Activated naive CD4-positive, alpha-beta T cell treated with anti-CD3 and anti-CD28 coated beads for 36 hours (primary cell): ENCODE measurements at regions not wholly inside any gene's neighbourhood (a gene's known extent, or its start where the extent isn't known, plus 50 kb on each side); places are given as distances from the start of the nearest gene placed in this dataset.
"Not testable (repeated sequence)": the region's sequence is repeated elsewhere in the genome, so short reads cannot be mapped to it uniquely, and the experiment has no call there.

ENCODE experiments used
- CTCF ChIA-PET: fragments of 350-600 bp; sonication (Branson Sonifier 250); formaldehyde crosslinking; loops from one replicate; lab custom pipeline; 2021; ENCODE audit warnings: antibody characterized with exemption; lab: Charles Lee
- DNase-seq: peaks from one replicate; pipeline ENCODE4 v3.0.0-alpha.2; 2020
- H3K27ac Mint-ChIP-seq: one replicate; pipeline ENCODE4 v1.8.0; 2021; ENCODE audit warnings: mild to moderate bottlenecking, mixed read lengths
- H3K27me3 Mint-ChIP-seq: one replicate; pipeline ENCODE4 v1.8.0; 2021; ENCODE audit warnings: low read depth, mixed read lengths
- H3K36me3 Mint-ChIP-seq: one replicate; pipeline ENCODE4 v1.8.0; 2021; ENCODE audit warnings: low read depth, mixed read lengths
- H3K4me1 Mint-ChIP-seq: one replicate; pipeline ENCODE4 v1.8.0; 2021; ENCODE audit warnings: low read depth, mixed read lengths
- H3K4me3 Mint-ChIP-seq: one replicate; pipeline ENCODE4 v1.8.0; 2021; ENCODE audit warnings: mild to moderate bottlenecking, moderate library complexity, mixed read lengths
- H3K9me3 Mint-ChIP-seq: one replicate; pipeline ENCODE4 v1.8.0; 2021; ENCODE audit warnings: mixed read lengths
- intact Hi-C: fragments of 100-400 bp; cut with micrococcal nuclease; formaldehyde crosslinking; loops from one replicate; pipeline ENCODE4 v1.15.1; 2023

DNA sequence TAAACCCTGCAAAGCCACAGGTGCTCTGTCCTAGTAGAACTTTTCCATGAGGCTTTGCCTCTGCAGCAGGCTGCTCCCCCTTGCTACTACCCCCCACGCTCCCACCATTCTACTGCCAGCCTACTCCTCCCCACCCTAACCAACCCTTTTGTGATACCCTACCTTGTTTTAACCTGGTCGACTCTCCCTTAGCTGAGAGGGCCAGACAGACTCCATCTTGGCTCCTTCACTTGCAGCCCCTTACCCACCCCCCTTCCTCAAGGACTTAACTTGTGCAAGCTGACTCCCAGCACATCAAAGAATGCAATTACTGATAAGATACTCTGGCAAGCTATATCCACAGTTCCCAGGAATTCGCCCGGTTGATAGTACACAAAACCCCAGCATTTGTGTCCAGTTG, 267.9 kb downstream of the POTED start:
- intact Hi-C loops, DNase-seq, H3K36me3 Mint-ChIP-seq, H3K4me3 Mint-ChIP-seq, H3K27me3 Mint-ChIP-seq, H3K9me3 Mint-ChIP-seq, H3K27ac Mint-ChIP-seq, CTCF ChIA-PET, H3K4me1 Mint-ChIP-seq: not testable (repeated sequence)

DNA sequence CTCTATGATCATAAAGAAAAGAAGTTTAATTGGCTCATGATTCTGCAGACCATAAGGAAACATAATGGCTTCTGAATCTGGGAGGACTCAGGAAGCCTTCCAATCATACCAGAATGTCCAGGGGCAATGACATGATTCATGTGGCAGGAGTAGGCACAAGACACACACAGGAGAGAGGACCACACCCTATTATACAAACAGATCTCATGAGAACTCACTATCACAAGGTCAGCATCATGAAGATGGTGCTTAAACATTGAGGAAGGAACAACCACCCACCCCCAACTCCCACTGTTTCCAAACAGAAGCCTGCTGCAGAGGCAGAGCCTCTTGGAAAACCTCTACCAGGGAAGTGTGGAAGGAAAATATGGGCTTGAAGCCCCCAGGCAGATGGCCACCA, 267.4 kb downstream of the POTED start:
- H3K9me3 Mint-ChIP-seq, CTCF ChIA-PET, H3K27me3 Mint-ChIP-seq, H3K27ac Mint-ChIP-seq, H3K36me3 Mint-ChIP-seq, intact Hi-C loops, H3K4me1 Mint-ChIP-seq, H3K4me3 Mint-ChIP-seq, DNase-seq: not testable (repeated sequence)

DNA sequence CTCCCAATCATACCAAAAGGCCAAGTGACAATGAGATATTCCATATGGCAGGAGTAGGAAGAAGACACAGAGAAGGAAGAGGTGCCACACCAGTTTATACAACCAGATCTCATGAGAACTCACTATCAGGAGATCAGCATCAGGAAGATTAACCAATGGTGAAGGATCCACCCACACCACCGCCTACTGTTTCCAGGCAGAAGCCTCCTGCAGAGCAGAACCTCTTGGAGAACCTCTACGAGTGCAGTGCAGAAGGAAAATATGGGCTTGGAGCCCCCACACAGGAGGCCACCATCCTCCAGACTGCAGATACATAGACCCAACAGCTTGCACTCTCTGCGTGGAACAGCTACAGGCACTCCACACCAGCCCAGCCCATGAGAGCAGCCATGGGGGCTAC, 264.4 kb downstream of the POTED start:
- intact Hi-C loops, H3K4me1 Mint-ChIP-seq, DNase-seq, CTCF ChIA-PET, H3K4me3 Mint-ChIP-seq, H3K36me3 Mint-ChIP-seq, H3K9me3 Mint-ChIP-seq, H3K27ac Mint-ChIP-seq, H3K27me3 Mint-ChIP-seq: not testable (repeated sequence)

DNA sequence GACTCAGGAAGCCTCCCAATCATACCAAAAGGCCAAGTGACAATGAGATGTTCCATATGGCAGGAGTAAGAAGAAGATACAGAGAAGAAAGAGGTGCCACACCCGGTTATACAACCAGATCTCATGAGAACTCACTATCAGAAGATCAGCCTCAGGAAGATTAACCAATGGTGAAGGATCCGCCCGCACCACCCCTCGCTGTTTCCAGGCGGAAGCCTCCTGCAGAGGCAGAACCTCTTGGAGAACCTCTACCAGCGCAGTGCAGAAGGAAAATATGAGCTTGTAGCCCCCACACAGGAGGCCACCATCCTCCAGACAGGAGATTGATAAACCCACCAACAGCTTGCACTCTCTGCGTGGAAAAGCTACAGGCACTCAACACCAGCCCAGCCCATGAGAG, 245.1 kb downstream of the POTED start:
- Mint-ChIP-seq H3K27me3 (no peaks in the 10 kb centered on the region), H3K4me3 (no peak overlapping the region), H3K27ac (no peak overlapping the region), H3K4me1 (no peaks in the 10 kb centered on the region), H3K9me3 (no peaks in the 10 kb centered on the region), H3K36me3 (no peaks in the 10 kb centered on the region)
- intact Hi-C loops, result no loop called here
- CTCF ChIA-PET, result no interaction called here
- no peak for DNase-seq

DNA sequence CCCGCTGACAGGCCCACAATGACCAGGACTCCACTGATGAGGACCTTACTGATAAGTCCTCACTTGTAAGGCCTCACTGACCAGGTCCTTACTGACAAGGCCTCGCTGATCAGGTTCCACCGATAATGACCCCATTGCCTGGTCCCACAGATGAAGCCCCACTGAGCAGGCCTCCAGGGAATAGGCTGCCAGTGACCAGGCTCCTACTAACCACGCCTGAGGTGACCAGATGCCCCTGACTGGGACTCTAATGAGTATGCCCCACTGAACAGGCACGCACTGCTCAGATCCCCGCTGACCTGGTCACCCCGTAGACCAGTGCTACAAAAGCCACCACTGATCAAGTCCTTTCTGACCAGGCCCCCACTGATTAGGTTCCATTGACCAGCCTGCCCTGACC, 241.2 kb downstream of the POTED start:
- H3K27me3 Mint-ChIP-seq, intact Hi-C loops: not testable (repeated sequence)

DNA sequence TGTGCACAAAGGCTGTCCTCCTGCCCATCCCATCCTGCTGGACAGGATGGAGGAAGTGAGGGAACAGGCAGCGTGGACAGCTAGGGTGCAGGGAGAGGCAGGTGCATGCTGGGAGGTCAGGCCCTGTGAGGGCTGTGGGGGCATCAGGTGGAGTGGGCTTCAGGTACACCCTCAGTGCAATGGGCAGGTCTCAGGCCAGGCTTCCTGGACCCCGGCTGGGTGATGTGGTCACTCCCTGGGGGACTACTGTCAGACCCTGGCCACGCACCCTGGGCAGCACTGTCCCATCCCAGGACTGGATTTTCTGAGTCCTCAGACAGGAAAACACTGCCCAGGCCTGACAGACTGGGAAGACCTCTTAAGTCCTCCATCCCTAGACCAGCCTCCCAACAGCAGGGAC, 239.9 kb downstream of the POTED start:
- H3K4me3 Mint-ChIP-seq, H3K27me3 Mint-ChIP-seq, DNase-seq, intact Hi-C loops, H3K9me3 Mint-ChIP-seq, H3K4me1 Mint-ChIP-seq, H3K27ac Mint-ChIP-seq, H3K36me3 Mint-ChIP-seq: not testable (repeated sequence)
- CTCF ChIA-PET, result interaction anchor here (0.6 kb wide), 1 partner anchor 414 kb away, joined by 3 read pairs; no protein-coding TSS in a partner anchor

More for the DNA sequence above, 241.2 kb downstream of the POTED start:
- H3K4me3 Mint-ChIP-seq, H3K27ac Mint-ChIP-seq, H3K36me3 Mint-ChIP-seq, CTCF ChIA-PET, DNase-seq, H3K9me3 Mint-ChIP-seq, H3K4me1 Mint-ChIP-seq: not testable (repeated sequence)

DNA sequence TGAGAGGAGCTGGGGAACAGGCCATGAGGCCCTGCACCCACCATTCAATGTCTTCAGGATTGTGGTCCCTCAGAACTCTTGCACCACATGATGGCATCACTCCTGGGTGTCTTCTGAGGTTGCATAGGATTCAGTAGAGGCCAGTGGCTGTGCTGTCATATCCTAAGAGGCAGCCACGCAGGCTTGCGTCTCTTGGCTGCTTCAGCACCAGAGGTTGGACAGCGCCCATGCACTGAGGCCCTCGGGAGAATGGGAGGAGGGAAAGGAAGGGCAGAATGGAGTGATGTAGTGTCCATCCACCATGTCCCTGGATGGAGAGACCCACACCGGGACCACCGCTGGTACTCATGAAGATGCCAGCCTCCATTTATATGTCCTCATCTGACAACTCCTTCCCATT, 237.1 kb downstream of the POTED start:
- DNase-seq, result peak; percentile 25
- CTCF ChIA-PET, H3K9me3 Mint-ChIP-seq, H3K36me3 Mint-ChIP-seq, H3K4me3 Mint-ChIP-seq, H3K27ac Mint-ChIP-seq, H3K27me3 Mint-ChIP-seq, H3K4me1 Mint-ChIP-seq, intact Hi-C loops: not testable (repeated sequence)

DNA sequence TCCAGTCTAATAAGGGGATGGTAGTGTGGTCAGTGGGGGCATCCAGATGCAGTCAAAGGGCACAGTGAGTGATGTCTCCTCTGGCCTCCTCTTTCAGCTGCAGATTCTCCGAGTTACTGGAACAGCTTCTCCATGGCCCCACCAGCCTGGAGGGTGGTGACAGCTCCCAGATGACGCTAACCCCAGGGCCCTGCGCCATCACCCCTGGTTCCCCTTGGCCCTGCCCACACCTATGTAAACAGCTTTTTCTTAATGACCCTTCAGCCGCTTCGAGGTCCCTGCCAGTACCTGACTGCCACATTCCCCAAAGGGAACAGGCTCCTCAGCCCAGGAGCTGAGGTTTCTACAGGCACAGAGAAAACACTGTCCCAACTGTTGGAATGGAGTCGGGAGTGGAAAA, 235.0 kb downstream of the POTED start:
- H3K4me3 Mint-ChIP-seq, H3K27ac Mint-ChIP-seq, CTCF ChIA-PET, H3K27me3 Mint-ChIP-seq, H3K36me3 Mint-ChIP-seq, H3K9me3 Mint-ChIP-seq, H3K4me1 Mint-ChIP-seq, intact Hi-C loops, DNase-seq: not testable (repeated sequence)

DNA sequence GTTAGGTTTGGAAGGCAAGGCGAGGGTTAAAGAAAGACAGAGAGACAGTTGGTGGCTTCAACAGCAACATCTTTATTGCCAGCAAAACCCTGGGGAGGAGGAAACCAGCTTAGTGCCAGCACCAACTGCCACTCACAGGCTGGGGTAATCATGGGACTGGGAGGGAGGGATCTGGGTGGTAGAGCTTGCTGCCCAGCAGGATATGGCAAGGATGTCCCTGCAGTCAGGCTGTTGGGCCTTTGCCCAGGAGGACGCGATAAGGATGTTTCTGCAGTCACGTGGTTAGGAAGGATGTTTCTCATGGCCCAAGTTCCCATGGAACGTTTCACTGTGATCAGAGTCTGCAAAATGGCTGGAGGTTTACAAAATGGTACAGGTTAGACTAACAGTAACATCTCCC, 233.5 kb downstream of the POTED start:
- intact Hi-C loops, CTCF ChIA-PET, H3K4me1 Mint-ChIP-seq, H3K4me3 Mint-ChIP-seq, H3K9me3 Mint-ChIP-seq, H3K27ac Mint-ChIP-seq, DNase-seq, H3K27me3 Mint-ChIP-seq, H3K36me3 Mint-ChIP-seq: not testable (repeated sequence)

DNA sequence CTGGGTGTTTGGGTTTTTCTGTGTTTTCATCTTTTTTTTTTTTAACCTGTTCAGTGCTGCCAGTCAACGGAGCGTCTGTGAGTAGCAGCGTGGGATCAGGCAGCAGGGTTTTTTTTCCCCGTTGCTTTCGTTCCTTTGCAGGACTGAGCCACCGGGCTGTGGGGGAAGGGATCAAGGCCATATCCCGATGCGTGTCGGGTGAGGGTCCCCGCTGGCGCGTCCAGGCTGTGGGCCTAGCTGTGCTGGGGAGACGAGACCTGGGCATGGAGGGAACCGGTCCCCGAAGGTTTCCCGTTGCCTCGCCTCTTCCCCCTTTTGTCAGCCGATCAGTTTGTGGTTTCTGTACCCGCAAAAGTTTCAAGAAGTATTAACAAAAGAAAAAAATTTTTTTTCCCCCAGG, 218.1 kb downstream of the POTED start:
- H3K27me3 Mint-ChIP-seq, H3K4me3 Mint-ChIP-seq, H3K27ac Mint-ChIP-seq, H3K4me1 Mint-ChIP-seq, DNase-seq, H3K9me3 Mint-ChIP-seq, intact Hi-C loops, CTCF ChIA-PET, H3K36me3 Mint-ChIP-seq: not testable (repeated sequence)

DNA sequence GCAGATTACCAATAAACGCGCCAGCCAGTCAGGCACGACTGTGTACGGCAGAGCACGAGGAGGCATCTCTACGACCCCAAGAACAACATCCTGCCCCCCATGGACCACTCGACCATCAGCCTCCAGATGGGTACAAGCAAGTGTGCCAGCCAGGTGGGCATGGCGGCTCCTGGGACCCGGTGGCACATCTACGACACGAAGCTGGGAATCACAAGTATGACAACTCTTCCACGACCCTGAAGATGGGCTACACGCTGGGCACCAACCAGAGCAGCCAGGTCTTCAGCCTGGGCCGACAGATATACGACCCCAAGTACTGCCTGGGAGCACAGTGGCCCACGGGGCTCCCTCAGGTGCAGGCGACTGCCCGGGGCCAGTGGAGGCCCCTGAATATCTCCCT, 217.6 kb downstream of the POTED start:
- no peaks in the 10 kb centered on the region for H3K36me3 Mint-ChIP-seq
- H3K4me1 Mint-ChIP-seq, result no peaks in the 10 kb centered on the region
- peaks cover 1% of the 10 kb centered on the region for H3K9me3 Mint-ChIP-seq
- no peak overlapping the region for H3K27ac Mint-ChIP-seq
- CTCF ChIA-PET, result no interaction called here
- no peak for DNase-seq
- peaks cover 2% of the 10 kb centered on the region for H3K27me3 Mint-ChIP-seq
- no peak overlapping the region for H3K4me3 Mint-ChIP-seq
- intact Hi-C loops, result no loop called here

DNA sequence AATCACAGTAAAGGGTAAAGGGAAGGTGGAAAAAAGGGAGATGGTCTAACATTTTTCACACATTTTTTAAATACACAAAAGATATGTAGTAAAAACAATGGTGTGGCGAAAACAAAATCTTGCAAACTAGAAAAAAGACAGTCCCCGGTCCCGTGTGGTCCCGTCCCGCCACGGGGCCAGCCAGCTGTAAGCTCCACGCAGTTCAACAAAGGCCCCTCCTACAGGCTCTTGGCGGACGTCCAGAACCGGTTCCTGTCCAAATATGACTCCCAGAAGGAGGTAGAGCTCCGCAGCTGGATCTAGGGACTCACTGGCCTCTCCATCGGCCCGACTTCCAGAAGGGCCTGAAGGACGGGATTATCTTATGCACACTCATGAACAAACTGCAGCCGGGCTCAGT, 216.9 kb downstream of the POTED start:
- H3K9me3 Mint-ChIP-seq, H3K27me3 Mint-ChIP-seq, intact Hi-C loops, H3K4me1 Mint-ChIP-seq, H3K27ac Mint-ChIP-seq, CTCF ChIA-PET, H3K36me3 Mint-ChIP-seq, H3K4me3 Mint-ChIP-seq, DNase-seq: not testable (repeated sequence)

DNA sequence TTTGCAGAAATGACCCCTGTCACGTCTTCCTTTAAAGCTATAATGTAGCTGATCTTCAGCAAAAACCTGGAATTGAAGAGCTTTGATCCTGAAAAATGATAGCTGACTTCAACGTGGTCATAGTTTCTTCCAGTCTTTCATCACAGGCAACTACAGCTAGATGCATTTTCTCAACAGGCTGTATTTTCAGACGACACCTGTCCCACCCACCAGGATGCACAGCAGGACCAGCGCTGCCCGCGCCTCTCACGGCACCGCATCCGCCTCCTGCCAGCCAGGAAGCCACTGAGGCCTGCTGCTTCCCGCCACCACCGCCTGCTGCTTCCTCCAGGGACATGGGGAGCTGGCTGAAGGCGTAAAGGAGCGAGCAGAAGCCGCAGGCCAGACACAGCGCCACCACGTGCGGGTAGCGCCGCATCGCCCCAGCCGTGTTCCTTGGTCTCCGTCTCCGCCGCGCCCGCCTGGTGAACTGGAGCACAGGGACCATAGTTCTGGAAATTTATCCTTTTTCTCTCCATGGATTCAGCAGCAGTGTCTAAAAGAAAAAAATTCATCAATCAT, 215.7 kb downstream of the POTED start:
- H3K36me3 Mint-ChIP-seq, H3K27me3 Mint-ChIP-seq, DNase-seq, H3K9me3 Mint-ChIP-seq, H3K27ac Mint-ChIP-seq, H3K4me3 Mint-ChIP-seq, intact Hi-C loops, H3K4me1 Mint-ChIP-seq, CTCF ChIA-PET: not testable (repeated sequence)

DNA sequence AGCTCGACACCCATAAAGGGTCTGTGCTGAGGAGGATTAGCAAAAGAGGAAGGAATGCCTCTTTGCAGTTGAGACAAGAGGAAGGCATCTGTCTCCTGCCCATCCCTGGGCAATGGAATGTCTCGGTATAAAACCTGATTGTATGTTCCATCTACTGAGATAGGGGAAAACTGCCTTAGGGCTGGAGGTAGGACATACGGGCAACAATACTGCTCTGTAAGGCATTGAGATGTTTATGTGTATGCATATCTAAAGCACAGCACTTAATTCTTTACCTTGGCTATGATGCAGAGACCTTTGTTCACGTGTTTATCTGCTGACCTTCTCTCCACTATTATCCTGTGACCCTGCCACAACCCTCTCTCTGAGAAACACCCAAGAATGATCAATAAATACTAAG, 210.7 kb downstream of the POTED start:
- H3K27ac Mint-ChIP-seq, CTCF ChIA-PET, H3K4me1 Mint-ChIP-seq, H3K27me3 Mint-ChIP-seq, DNase-seq, intact Hi-C loops, H3K36me3 Mint-ChIP-seq, H3K9me3 Mint-ChIP-seq, H3K4me3 Mint-ChIP-seq: not testable (repeated sequence)
